Endodermal cell (in vitro differentiated cells): ENCODE measurements at regions not wholly inside any gene's neighbourhood (a gene's known extent, or its start where the extent isn't known, plus 50 kb on each side); places are given as distances from the start of the nearest gene placed in this dataset.
"Not testable (repeated sequence)": the region's sequence is repeated elsewhere in the genome, so short reads cannot be mapped to it uniquely, and the experiment has no call there.

Experiments used
- DNase-seq: peaks from one replicate; pipeline ENCODE4 v3.0.0-alpha.2; 2017
- H3K27ac ChIP-seq: 2 replicates; pipeline ENCODE4 v1.5.1; 2013; ENCODE audit warnings: mild to moderate bottlenecking, low read depth, low read length, moderate library complexity
- H3K27me3 ChIP-seq: 2 replicates; pipeline ENCODE4 v1.6.1; 2013; ENCODE audit warnings: mild to moderate bottlenecking, low read length, moderate library complexity; ENCODE audit not compliant: insufficient read depth, control insufficient read depth, poor library complexity, severe bottlenecking
- H3K36me3 ChIP-seq: 2 replicates; pipeline ENCODE4 v1.7.0; 2013; ENCODE audit warnings: mild to moderate bottlenecking, low read length, moderate library complexity; ENCODE audit not compliant: control insufficient read depth, insufficient read depth
- H3K4me1 ChIP-seq: one replicate; pipeline ENCODE4 v1.7.0; 2013; ENCODE audit warnings: low read length; ENCODE audit not compliant: control insufficient read depth, insufficient read depth
- H3K4me3 ChIP-seq: 2 replicates; pipeline ENCODE4 v1.5.1; 2013; ENCODE audit warnings: mild to moderate bottlenecking, low read length, moderate library complexity
- H3K9ac ChIP-seq: 2 replicates; pipeline ENCODE4 v1.6.1; 2013; ENCODE audit warnings: mild to moderate bottlenecking, low read length, moderate library complexity; ENCODE audit not compliant: poor library complexity, severe bottlenecking; ENCODE audit errors: extremely low read depth
- H3K9me3 ChIP-seq: 2 replicates; pipeline ENCODE4 v1.6.1; 2013; ENCODE audit warnings: mild to moderate bottlenecking, low read length, moderate library complexity; ENCODE audit not compliant: control insufficient read depth
- H3K27ac Mint-ChIP-seq: 2 replicates; pipeline ENCODE4 v1.8.0; 2020; ENCODE audit warnings: mixed read lengths
- H3K27me3 Mint-ChIP-seq: 2 replicates; pipeline ENCODE4 v1.8.0; 2021; ENCODE audit warnings: mild to moderate bottlenecking, mixed read lengths; ENCODE audit not compliant: insufficient read depth
- H3K36me3 Mint-ChIP-seq: 2 replicates; pipeline ENCODE4 v1.8.0; 2020; ENCODE audit warnings: low read depth, mixed read lengths
- H3K4me1 Mint-ChIP-seq: 2 replicates; pipeline ENCODE4 v1.8.0; 2020; ENCODE audit warnings: mixed read lengths
- H3K4me3 Mint-ChIP-seq: 2 replicates; pipeline ENCODE4 v1.8.0; 2020; ENCODE audit warnings: mild to moderate bottlenecking, moderate library complexity, mixed read lengths
- H3K9me3 Mint-ChIP-seq: 2 replicates; pipeline ENCODE4 v1.8.0; 2020; ENCODE audit warnings: mild to moderate bottlenecking, mixed read lengths
- CTCF ChIP-seq: fragments of 200-600 bp; sonication (generic); conservative IDR thresholded peaks from 2 replicates; pipeline ENCODE4 v1.5.0; 2021; ENCODE audit warnings: antibody characterized with exemption, mild to moderate bottlenecking
- WGBS, 2 experiments: methylation state at CpG; one replicate each; pipeline versions ENCODE4 v1.1.5 to v1.1.7; 2013; ENCODE audit warnings: missing lambda C conversion rate in 2 of 2, mixed read lengths in 1 of 2; ENCODE audit not compliant: insufficient coverage in 1 of 2, insufficient read length in 1 of 2; 5-methylcytosine and 5-hydroxymethylcytosine counted together

- H3K36me3 Mint-ChIP-seq = peaks cover 11% of the 10 kb centered on the region
- no peaks in the 10 kb centered on the region for H3K36me3 ChIP-seq
- H3K4me1 ChIP-seq = peaks cover 5% of the 10 kb centered on the region
- peaks cover 7% of the 10 kb centered on the region for H3K4me1 Mint-ChIP-seq
- TF ChIP-seq CTCF = no peak
- H3K27ac ChIP-seq = no peak overlapping the region
- H3K9me3 ChIP-seq = peaks cover 21% of the 10 kb centered on the region
- peaks cover 9% of the 10 kb centered on the region for H3K27me3 Mint-ChIP-seq
- H3K27me3 ChIP-seq = no peaks in the 10 kb centered on the region
- H3K4me3 ChIP-seq = no peak overlapping the region
- DNase-seq = no peak
- no peak overlapping the region for H3K9ac ChIP-seq
- peaks cover 39% of the 10 kb centered on the region for H3K9me3 Mint-ChIP-seq
- H3K4me3 Mint-ChIP-seq = no peak overlapping the region
- 89 to 100% methylated on average over 1 to 3 of the region's 3 CpGs for WGBS, 2 experiments
- no peak overlapping the region for H3K27ac Mint-ChIP-seq
These were observed 499.0 kb upstream of the UBE2E2 start for GRCh38 chr3:22704166-22704565.

- no peak overlapping the region for H3K27ac ChIP-seq
These were observed 498.4 kb upstream of the UBE2E2 start for GRCh38 chr3:22704571-22705354.

GRCh38 chr3:22706922-22707321 lies 496.2 kb upstream of the UBE2E2 start:
- H3K4me3 Mint-ChIP-seq, H3K9ac ChIP-seq, H3K4me1 Mint-ChIP-seq, H3K36me3 ChIP-seq, H3K27ac ChIP-seq, H3K4me1 ChIP-seq, H3K27me3 ChIP-seq, H3K27me3 Mint-ChIP-seq, H3K27ac Mint-ChIP-seq, DNase-seq: not testable (repeated sequence)
- 93 to 97% methylated on average over 5 to 10 of the region's 10 CpGs for WGBS, 2 experiments
- peaks cover 21% of the 10 kb centered on the region for H3K9me3 ChIP-seq
- Mint-ChIP-seq H3K36me3 (peaks cover 11% of the 10 kb centered on the region), H3K9me3 (peaks cover 61% of the 10 kb centered on the region)
- H3K4me3 ChIP-seq = peak overlapping the region; percentile 58

More at GRCh38 chr3:22704571-22705354, 498.4 kb upstream of the UBE2E2 start:
- Histone ChIP-seq H3K4me1 (peaks cover 5% of the 10 kb centered on the region), H3K9me3 (peaks cover 21% of the 10 kb centered on the region), H3K4me3 (no peak overlapping the region), H3K36me3 (no peaks in the 10 kb centered on the region), H3K9ac (no peak overlapping the region), H3K27me3 (no peaks in the 10 kb centered on the region)
- peak; percentile 60 for TF ChIP-seq CTCF
- WGBS, 2 experiments = 84 to 87% methylated on average over 2 to 5 of the region's 6 CpGs
- H3K4me3 Mint-ChIP-seq = no peak overlapping the region
- H3K4me1 Mint-ChIP-seq = peaks cover 7% of the 10 kb centered on the region
- peaks cover 11% of the 10 kb centered on the region for H3K36me3 Mint-ChIP-seq
- peaks cover 11% of the 10 kb centered on the region for H3K27me3 Mint-ChIP-seq
- H3K27ac Mint-ChIP-seq = no peak overlapping the region
- DNase-seq = peak; percentile 61
- H3K9me3 Mint-ChIP-seq = peaks cover 45% of the 10 kb centered on the region
